NB4 (cell line): ENCODE measurements at regions not wholly inside any gene's neighbourhood (a gene's known extent, or its start where the extent isn't known, plus 50 kb on each side); places are given as distances from the start of the nearest gene placed in this dataset.

ENCODE experiments used
- DNase-seq: peaks from one replicate; pipeline ENCODE4 v3.0.0; 2010; ENCODE audit warnings: low read depth
- H3K4me3 ChIP-seq: one replicate; pipeline ENCODE4 v1.5.1; 2011; ENCODE audit warnings: mild to moderate bottlenecking, low read depth, low read length, moderate library complexity
- CTCF ChIP-seq: IDR thresholded peaks from one replicate; pipeline ENCODE4 v1.5.1; 2012; ENCODE audit warnings: low read depth, low read length
- MAX ChIP-seq: IDR thresholded peaks from 2 replicates; pipeline ENCODE4 v1.6.1; 2011; ENCODE audit warnings: low read depth, low read length
- MYC ChIP-seq: IDR thresholded peaks from 2 replicates; pipeline ENCODE4 v1.6.1; 2011; ENCODE audit warnings: low read depth, low read length
- POLR2A ChIP-seq: IDR thresholded peaks from 2 replicates; pipeline ENCODE4 v1.6.1; 2011; ENCODE audit warnings: mild to moderate bottlenecking; ENCODE audit not compliant: insufficient read length; ENCODE audit errors: extremely low read depth

GRCh38 chr6:122008101-122008999 is 391.1 kb upstream of the HSF2 start:
- TF ChIP-seq MAX (no peak), MYC (no peak), POLR2A (no peak), CTCF (no peak)
- H3K4me3 ChIP-seq: no peak overlapping the region
- DNase-seq: no peak

- no peak for DNase-seq
- TF ChIP-seq POLR2A (no peak), MYC (no peak), MAX (no peak), CTCF (no peak)
- no peak overlapping the region for H3K4me3 ChIP-seq
Observed at GRCh38 chr6:122009000-122009350, 390.5 kb upstream of the HSF2 start.

GRCh38 chr6:122012578-122012977 is 386.9 kb upstream of the HSF2 start:
- no peak for DNase-seq
- TF ChIP-seq POLR2A (no peak), MAX (no peak), MYC (no peak), CTCF (no peak)
- no peak overlapping the region for H3K4me3 ChIP-seq

- no peak overlapping the region for H3K4me3 ChIP-seq
- TF ChIP-seq POLR2A (no peak), CTCF (no peak), MAX (no peak), MYC (no peak)
- DNase-seq: no peak
Observed at GRCh38 chr6:122014961-122015360, 384.5 kb upstream of the HSF2 start.

- TF ChIP-seq MYC (no peak), CTCF (no peak), MAX (no peak), POLR2A (no peak)
- no peak overlapping the region for H3K4me3 ChIP-seq
- DNase-seq: no peak
Observed at GRCh38 chr6:122020588-122021264, 378.7 kb upstream of the HSF2 start.
